NT2/D1 (cell line): ENCODE measurements at regions not wholly inside any gene's neighbourhood (a gene's known extent, or its start where the extent isn't known, plus 50 kb on each side); places are given as distances from the start of the nearest gene placed in this dataset.

Source experiments
- SUZ12 ChIP-seq: IDR thresholded peaks from 2 replicates; pipeline ENCODE4 v1.6.1; 2011; ENCODE audit not compliant: insufficient read length, insufficient read depth; ENCODE audit errors: extremely low read depth
- YY1 ChIP-seq: IDR thresholded peaks from 2 replicates; pipeline ENCODE4 v1.6.1; 2011; ENCODE audit not compliant: insufficient read length, insufficient read depth
- ZNF274 ChIP-seq: IDR thresholded peaks from 2 replicates; pipeline ENCODE4 v1.6.1; 2011; ENCODE audit warnings: mild to moderate bottlenecking, low read depth, low read length

DNA sequence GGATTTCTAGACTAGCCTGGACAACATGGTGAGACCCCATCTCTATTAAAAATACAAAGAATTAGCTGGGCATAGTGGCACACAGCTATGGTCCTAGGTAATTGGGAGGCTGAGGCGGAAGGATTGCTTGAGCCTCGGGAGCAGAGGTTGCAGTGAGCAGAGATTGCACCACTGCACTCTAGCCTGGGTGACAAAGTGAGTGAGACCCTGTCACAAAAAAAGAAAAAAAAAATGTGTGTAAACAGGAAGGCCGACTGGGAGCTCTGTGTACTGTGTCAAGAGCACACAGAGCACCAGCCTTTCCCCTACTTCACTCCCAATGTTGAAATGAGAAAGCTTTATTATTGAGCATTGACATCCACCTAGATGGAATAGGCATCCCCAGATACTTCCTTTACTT is 681.7 kb upstream of the FSHR start:
- TF ChIP-seq YY1 (no peak), SUZ12 (no peak), ZNF274 (no peak)
